Fibroblast of peridontal ligament (primary cell): ENCODE measurements at regions not wholly inside any gene's neighbourhood (a gene's known extent, or its start where the extent isn't known, plus 50 kb on each side); places are given as distances from the start of the nearest gene placed in this dataset.
"Not testable (repeated sequence)": the region's sequence is repeated elsewhere in the genome, so short reads cannot be mapped to it uniquely, and the experiment has no call there.

Experiments used
- DNase-seq: peaks from one replicate; pipeline ENCODE4 v3.0.0-alpha.2; 2010; ENCODE audit errors: extremely low read depth

DNA sequence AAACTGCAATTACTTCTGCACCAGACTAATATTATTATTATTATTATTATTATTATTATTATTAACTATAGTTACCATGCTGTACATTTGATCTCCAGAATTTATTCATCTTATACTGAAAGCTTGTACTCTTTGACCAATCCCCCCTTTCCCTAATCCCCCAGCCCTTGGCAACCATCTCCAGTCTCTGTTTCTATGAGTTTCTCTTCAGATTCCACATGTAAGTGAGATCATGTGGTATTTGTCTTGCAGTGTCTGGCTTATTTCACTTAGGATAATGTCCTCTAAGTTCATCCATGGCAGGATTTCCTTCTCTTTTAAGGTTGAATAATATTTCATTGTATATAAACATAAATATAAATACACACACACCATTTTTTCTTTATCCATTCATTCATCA lies 287.0 kb upstream of the DAB2 start:
- DNase-seq = no peak

DNA sequence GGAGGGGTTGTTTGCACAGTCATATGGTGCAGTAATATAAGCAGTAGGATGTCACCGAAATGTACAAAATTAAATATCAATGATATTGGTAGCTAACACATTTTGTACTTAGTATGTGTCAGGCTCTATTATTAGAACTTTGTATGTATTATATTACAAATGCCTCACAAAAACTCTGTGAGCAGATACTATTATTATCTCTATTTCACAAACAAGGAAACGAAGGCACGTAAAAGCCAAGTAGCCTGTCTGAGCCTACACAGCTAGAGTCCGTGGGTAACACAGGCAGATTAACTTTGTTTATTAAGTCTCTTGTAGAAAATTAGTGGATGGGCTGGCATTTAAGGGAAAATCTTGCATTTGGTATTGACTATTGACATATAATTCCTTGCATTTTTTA lies 284.3 kb upstream of the DAB2 start:
- no peak for DNase-seq

DNA sequence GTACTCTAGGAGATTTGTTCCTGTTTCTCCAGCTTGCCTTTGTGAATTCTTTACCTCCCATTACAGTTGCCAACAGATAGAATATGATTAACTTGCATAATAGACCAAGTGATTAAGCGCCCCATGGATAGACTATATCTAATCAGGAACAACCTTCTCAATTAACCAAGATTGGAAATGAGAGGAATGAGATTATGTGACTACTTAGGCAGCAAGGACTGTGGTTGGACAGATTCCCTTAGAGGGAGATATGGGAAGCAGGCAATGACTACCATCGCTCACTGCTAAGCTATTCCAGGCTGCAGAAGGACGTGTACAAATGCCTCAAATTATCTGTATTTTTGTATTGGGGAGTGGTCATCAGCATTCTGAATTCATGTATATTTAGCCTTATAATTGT lies 278.1 kb upstream of the DAB2 start:
- DNase-seq = no peak

DNA sequence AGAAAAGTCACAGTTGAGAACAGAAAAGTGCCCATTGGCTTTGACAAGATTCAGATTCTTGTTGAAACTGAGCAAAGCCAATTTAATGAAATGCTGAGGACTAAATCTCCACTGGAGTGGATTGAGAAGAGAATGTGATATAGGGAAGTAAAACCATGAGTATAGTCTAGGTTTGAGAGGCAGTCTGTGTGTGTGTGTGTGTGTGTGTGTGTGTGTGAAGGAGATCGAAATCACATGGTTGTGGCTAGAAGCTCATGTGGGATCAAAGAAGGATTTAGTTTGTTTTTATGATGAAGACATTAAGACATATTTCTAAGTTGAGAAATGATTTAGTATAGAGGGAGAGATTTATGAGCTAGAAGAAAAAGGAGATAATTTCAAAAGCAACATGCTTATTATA lies 275.7 kb upstream of the DAB2 start:
- DNase-seq = no peak

DNA sequence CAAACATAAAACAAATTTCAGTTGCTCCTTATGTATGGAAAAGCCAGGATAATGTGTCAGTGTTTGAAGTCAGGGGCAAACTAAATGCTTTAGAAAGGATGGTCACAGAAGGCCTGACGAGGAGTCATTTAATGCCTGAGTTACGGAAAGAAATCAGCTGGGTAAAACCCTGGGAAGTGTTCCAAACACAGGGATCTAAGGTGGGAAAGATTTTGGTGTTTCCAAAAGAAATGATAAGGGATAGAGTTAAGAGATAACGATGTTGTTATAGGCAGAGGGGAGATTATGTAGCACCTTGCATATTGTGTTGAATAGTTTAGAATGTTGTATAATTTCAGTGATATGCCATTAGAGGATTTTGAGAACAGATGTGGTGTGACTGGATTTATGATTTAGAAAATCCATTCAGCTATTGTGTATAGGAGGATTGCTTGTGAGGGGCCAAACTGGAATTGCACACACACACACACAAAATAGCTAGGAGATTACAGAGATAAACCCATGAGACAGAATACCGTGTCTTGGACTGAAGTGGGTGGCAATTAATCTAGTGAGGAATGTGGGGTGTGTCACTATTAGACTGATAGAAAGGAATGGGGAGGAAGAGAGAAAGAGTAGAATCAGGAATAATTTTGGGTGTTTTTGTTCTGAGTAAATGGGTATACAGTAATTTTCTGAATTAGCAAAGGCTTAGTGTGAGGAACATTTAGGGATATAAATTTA lies 274.2 kb upstream of the DAB2 start:
- DNase-seq = no peak

DNA sequence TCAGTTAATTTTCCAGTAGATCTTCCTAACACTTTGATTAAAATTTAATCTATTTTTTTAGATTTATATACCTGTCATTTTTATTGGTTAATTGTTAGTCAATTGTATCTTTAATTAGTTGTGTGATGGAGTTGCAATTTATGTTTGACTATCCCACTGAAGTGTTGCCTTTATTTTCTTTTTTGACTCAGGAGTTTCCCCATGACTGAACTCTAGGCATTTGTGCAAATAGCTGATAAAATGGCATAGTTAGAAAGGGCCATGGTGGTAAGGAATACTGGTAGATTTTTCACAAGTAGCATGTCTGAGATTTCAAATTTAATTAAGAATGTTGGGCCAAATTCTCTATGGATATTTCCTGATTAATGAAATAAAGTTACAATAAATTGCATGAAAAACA lies 273.1 kb upstream of the DAB2 start:
- no peak for DNase-seq

DNA sequence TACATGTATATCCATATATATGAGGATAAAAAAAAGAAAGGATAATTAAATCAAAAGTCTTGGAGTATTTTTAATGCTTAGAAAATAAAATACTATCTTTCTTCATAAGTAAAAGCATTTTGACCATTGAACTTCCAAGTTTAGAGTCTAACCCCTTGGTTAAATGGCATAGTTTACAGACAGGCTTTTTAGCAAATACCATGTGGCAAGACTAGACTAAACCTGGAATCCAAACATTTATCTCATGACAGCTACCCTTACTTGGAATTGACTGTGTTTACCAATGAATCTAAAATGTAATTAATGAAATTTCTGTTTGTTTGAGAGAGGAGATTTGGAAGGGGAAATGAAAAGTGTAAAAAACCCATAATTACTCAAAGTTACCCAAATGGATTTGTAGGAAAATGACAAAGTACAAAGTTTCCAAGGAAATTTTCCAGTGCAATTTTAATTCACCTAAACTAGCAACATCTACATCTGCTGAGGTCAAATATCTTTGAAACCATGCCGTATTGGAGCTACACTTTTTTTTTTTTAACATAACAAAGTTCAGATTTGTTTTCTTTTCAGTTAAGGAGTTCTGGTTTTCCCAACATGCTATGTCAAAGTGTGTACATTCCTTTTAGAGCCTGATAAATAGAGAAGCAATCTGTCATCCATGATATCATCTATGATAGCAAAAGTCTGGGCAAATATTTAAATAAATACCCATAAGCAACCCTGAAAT lies 272.1 kb upstream of the DAB2 start:
- no peak for DNase-seq

GRCh38 chr5:39691993-39692392 lies 267.2 kb upstream of the DAB2 start:
- DNase-seq = no peak

- no peak for DNase-seq
Measured at GRCh38 chr5:39691136-39691535, 266.4 kb upstream of the DAB2 start.

- no peak for DNase-seq
Measured at GRCh38 chr5:39689919-39690318, 265.1 kb upstream of the DAB2 start.

GRCh38 chr5:39687924-39688323 lies 263.1 kb upstream of the DAB2 start:
- not testable (repeated sequence) for DNase-seq

- DNase-seq = no peak
Measured at GRCh38 chr5:39680213-39680612, 255.4 kb upstream of the DAB2 start.

GRCh38 chr5:39678534-39678933 lies 253.8 kb upstream of the DAB2 start:
- no peak for DNase-seq

GRCh38 chr5:39675676-39676075 lies 250.9 kb upstream of the DAB2 start:
- peak; percentile 43 for DNase-seq

GRCh38 chr5:39674209-39675082 lies 249.7 kb upstream of the DAB2 start:
- no peak for DNase-seq

- DNase-seq = peak; percentile 55
Measured at GRCh38 chr5:39671561-39671961, 246.8 kb upstream of the DAB2 start.

DNA sequence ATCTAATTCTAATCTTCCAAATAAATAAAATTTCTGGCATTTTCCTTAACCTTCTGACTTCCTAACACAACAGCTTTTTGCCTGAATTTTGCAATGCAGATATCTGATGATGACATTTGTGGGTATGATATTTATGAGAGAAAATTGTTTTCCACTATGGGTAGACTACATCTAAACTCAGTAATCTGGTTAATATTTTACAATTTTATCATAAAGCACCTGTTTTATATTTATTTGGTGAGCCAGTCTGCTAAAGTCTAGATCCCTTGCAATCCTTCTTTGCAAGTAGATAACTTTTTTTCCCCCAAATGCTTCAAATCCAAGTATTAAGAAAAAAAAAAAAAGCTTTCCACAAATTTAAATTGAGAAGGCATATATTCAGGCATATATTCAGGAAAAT lies 246.2 kb upstream of the DAB2 start:
- DNase-seq = no peak

DNA sequence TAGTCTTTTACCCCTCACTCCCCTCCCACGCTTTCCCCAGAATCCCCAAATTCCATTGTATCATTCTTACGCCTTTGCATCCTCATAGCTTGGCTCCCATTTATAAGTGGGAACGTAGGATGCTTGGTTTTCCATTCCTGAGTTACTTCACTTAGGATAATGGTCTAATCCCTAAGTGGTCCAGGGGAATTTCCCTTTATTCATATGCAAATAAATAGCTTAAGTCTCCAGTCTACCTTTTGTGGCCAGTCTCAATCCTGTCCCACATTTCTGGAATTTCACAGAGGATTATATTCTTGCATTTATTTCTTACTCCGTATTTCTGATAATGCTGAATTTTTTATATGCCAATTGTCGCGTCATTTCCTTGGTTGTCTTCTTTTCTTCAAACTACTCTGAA lies 245.6 kb upstream of the DAB2 start:
- DNase-seq = no peak

- no peak for DNase-seq
Measured at GRCh38 chr5:39668980-39669379, 244.2 kb upstream of the DAB2 start.

GRCh38 chr5:39665328-39665727 lies 240.5 kb upstream of the DAB2 start:
- DNase-seq = no peak

DNA sequence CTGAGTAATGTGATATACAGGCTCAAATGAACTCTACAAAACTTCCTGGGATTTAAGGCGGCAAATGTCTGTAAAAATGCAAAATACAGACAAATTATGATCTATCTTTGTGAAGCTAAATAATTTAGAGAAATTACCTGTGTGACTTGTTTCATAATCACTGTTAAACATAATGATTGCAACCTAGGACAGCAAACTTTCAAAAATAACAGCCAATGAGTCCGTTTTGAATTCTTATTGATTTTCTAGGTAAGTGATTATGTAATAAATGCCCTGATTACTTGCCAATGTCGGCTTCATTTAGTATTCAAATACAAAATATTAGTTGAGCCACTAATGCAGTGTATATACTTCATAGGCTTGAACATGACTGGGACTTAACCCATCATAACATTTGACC lies 238.2 kb upstream of the DAB2 start:
- DNase-seq = no peak

DNA sequence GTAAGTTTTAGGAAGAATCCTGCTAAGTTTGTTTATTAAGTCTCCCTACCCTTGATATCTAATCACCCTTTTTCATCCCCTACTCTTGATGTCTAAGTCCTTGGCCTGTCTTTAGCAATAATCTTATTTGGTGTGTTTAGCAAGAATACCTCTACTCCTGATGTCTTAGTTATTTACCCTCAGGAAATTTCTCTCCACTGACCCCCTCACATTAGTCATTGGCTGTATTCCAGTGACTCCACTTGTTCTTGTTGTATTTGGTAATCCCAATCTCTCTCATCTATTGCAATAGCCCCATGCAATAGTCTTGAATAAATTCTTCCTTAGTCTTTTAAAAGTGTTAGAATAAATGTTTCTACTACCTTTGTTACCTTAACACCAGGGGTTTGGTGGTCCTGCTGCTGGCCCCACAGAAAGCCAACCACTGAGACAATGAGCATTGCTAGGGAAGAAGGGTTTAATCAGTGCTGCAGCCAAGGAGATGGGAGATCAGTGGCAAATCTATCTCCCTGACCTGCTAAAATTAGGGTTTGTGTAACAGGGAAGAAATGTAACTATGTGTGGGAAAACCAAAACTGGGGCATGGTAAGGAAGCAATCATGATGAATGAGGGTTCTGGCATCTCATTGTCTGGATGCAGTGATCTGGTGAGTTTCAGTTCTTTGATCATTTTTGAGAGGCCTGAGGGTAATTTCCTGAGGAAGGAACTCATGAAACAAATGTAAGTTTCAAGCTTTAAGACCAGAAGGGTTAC lies 236.4 kb upstream of the DAB2 start:
- DNase-seq = peak; percentile 82
